ENCODE measurements at regions not wholly inside any gene's neighbourhood (a gene's known extent, or its start where the extent isn't known, plus 50 kb on each side); places are given as distances from the start of the nearest gene placed in this dataset.
A peak's percentile ranks its signal among the peaks of the same experiment; 100 is the strongest.

DNA sequence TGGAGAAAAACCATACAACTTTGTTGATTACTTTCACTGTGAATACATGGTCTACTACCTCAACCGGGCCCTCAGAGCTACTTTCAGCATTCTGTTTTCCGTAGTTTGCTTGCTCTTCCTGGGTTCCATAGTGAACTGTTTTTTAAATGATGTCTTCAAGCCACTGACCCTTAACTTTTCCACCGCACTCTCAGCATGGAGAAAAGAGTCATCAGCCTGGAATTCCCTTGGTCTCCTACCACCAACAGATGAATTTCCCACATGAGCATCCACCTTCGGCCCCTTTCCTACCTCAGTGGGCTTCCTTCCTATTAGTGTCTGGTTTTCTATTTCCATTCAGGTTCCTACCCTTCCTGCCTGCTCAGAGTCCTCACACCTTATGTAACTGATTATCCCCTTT is 135.9 kb upstream of the ADAMTSL1 start:
- TF ChIP-seq, protein P1, sequence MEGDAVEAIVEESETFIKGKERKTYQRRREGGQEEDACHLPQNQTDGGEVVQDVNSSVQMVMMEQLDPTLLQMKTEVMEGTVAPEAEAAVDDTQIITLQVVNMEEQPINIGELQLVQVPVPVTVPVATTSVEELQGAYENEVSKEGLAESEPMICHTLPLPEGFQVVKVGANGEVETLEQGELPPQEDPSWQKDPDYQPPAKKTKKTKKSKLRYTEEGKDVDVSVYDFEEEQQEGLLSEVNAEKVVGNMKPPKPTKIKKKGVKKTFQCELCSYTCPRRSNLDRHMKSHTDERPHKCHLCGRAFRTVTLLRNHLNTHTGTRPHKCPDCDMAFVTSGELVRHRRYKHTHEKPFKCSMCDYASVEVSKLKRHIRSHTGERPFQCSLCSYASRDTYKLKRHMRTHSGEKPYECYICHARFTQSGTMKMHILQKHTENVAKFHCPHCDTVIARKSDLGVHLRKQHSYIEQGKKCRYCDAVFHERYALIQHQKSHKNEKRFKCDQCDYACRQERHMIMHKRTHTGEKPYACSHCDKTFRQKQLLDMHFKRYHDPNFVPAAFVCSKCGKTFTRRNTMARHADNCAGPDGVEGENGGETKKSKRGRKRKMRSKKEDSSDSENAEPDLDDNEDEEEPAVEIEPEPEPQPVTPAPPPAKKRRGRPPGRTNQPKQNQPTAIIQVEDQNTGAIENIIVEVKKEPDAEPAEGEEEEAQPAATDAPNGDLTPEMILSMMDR (IDR thresholded peaks at IDR 0.05; ENCODE audit: low read depth, low read length) = no peak
- H3K4me3 ChIP-seq (replicated peaks in 1 of 2; ENCODE audit: low read depth in 2 of 2, low read length in 2 of 2) = no peak overlapping the region
- DNase-seq (ENCODE audit: low read depth in 2 of 2) = no peak

DNA sequence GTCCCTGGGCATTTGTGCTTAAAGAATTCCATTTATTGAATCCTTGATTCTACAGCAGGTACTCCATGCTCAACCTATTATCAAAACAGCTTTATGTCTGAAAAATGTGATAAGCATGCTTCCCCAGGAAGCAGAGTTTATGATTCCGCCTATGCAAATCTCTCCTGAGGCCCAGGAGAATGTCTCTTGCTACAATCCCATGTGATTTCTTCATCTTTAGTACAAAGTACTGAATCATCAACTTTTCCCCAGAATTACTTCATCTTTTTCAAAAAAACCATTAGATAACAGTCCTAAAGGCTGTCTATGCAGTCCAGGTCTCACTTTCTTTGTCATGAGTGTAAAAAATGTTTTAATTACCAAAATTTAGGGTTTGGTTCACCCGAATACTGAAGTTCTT is 130.2 kb upstream of the ADAMTSL1 start:
- TF ChIP-seq, protein P1 (IDR thresholded peaks at IDR 0.05; ENCODE audit: low read depth, low read length) = no peak
- peak; percentile 69 to 86 for DNase-seq (ENCODE audit: low read depth in 2 of 2)
- H3K4me3 ChIP-seq (replicated peaks in 1 of 2; ENCODE audit: low read depth in 2 of 2, low read length in 2 of 2) = no peak overlapping the region

DNA sequence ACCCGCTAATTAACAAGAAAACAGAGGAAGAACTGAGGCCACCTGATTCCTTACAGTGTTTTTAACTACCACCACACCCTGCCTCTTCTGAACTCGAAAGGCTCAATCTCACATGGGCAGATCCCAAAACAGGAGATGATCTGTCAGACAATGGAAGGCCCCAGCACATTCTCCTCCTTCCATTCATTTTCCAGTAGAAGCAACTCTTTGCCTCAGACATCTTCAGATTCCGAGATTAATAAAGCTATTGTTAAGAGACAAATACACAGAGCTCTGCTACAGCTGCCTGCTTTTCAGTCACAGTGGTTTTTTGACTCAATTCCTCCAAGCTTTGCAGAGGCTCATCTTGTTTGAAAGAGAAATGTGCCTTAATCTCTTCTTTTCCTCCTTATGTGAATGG is 127.2 kb upstream of the ADAMTSL1 start:
- TF ChIP-seq, protein P1 (IDR thresholded peaks at IDR 0.05; ENCODE audit: low read depth, low read length) = no peak
- DNase-seq (ENCODE audit: low read depth in 2 of 2) = no peak

DNA sequence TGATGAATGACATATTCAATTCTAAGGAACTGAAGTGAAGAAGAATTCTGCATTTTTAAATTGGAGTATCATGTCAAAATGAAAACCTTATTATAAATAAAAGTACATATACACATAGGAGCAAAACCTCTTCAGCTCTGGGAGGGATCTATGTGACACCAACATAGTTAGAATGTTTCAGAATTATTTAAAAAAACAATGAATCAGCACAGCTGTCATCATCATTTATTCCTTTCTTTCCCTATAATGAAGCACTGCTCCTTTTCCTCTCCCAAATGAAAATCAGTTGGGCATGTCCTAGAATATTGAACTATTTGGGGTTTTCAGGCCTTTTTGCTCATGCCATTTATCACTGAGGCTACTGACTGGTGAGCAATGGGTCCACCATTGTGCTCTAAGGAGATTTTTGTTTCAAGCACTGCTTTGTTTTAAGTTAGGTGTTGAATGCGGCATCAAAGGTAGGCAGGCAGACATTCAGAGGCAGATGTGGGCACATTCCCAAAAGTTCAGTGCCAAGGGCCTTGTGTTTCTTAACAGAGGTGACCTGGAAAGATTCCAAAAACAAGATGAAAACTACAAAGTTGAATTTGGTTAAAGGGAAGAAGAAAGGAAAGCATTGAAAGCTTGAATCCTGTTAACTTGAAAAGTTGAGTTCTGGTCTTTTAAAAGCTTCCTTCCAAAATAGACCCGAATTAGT is 126.4 kb upstream of the ADAMTSL1 start:
- DNase-seq (ENCODE audit: low read depth in 2 of 2) = peak in 1 of 2 donors; percentile 39
- H3K4me3 ChIP-seq (replicated peaks in 1 of 2; ENCODE audit: low read depth in 2 of 2, low read length in 2 of 2) = no peak overlapping the region
- TF ChIP-seq, protein P1 (IDR thresholded peaks at IDR 0.05; ENCODE audit: low read depth, low read length) = no peak

More for the DNA sequence above, 127.2 kb upstream of the ADAMTSL1 start:
- no peak overlapping the region for H3K4me3 ChIP-seq (replicated peaks in 1 of 2; ENCODE audit: low read depth in 2 of 2, low read length in 2 of 2)

DNA sequence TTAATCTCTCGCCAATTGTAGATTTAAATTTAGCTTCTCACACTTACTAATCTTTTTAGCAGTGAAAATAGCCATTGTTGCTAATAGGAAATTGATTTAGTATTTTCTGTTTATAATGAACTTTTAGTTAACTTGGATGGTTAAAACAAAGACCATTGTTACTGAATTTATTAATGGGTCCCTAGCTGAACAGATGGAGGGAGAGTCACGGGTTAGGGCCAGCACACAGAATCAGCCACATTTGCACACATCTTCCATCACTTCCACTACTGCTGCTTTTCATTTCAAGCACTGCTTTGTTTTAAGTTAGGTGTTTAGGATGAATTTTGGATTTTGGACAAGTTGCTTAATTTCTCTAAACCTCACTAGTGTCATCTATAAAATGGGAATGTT is 125.9 kb upstream of the ADAMTSL1 start:
- no peak overlapping the region for H3K4me3 ChIP-seq (replicated peaks in 1 of 2; ENCODE audit: low read depth in 2 of 2, low read length in 2 of 2)
- TF ChIP-seq, protein P1 (IDR thresholded peaks at IDR 0.05; ENCODE audit: low read depth, low read length) = no peak
- DNase-seq (ENCODE audit: low read depth in 2 of 2) = no peak

DNA sequence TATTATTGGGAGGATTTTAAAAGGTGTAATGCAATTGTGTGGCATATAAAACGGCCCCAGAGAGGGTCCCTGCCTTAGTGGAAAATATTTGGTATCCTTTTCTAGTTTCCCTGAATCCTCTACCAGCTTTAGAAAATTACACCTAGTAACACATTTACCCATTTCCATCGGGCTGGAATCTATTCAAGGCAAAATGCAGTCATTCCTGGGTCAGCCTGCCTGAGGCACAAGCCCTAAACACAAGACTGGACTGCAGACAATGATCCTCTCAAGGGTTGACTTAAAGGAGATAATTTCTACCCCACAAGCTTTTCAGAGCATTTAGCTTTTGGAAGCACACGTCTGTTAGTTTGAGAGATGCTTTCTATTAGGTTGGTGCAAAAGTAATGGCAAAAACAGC is 124.4 kb upstream of the ADAMTSL1 start:
- DNase-seq (ENCODE audit: low read depth in 2 of 2) = no peak
- TF ChIP-seq, protein P1 (IDR thresholded peaks at IDR 0.05; ENCODE audit: low read depth, low read length) = no peak
- no peak overlapping the region for H3K4me3 ChIP-seq (replicated peaks in 1 of 2; ENCODE audit: low read depth in 2 of 2, low read length in 2 of 2)

DNA sequence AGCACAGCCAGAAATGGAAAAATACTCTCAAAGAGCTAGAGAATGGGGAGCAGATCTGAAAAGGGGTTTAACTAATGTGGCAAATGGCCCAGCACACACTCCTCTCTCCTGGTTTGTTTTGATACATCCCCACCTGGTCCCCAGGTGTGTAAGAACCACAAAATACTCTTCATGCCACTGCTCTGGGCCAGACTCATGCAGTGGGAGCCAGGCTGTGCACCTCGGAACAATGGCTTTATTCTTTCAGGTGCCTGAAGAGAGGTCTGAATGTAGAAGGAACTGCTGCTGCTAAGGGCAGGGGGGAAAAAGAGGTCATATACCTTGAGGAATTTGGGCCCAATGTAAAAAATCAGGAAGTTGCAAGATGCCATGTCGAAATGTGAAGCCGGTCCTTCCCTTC is 123.9 kb upstream of the ADAMTSL1 start:
- DNase-seq (ENCODE audit: low read depth in 2 of 2) = no peak
- TF ChIP-seq, protein P1 (IDR thresholded peaks at IDR 0.05; ENCODE audit: low read depth, low read length) = no peak
- no peak overlapping the region for H3K4me3 ChIP-seq (replicated peaks in 1 of 2; ENCODE audit: low read depth in 2 of 2, low read length in 2 of 2)
